DND-41 (cell line): ENCODE measurements at regions not wholly inside any gene's neighbourhood (a gene's known extent, or its start where the extent isn't known, plus 50 kb on each side); places are given as distances from the start of the nearest gene placed in this dataset.

ENCODE experiments used
- EZH2 ChIP-seq: IDR thresholded peaks from 3 replicates; pipeline ENCODE4 v1.6.1; 2012; ENCODE audit warnings: borderline replicate concordance, low read depth, mild to moderate bottlenecking, moderate library complexity, low read length, inconsistent platforms; ENCODE audit not compliant: severe bottlenecking
- TF ChIP-seq, protein P1 (sequence below): IDR thresholded peaks from 2 replicates; pipeline ENCODE4 v1.5.1; 2012; ENCODE audit warnings: borderline replicate concordance, low read length, moderate library complexity, mild to moderate bottlenecking; ENCODE audit not compliant: poor library complexity, severe bottlenecking; ENCODE audit errors: extremely low read depth

DNA sequence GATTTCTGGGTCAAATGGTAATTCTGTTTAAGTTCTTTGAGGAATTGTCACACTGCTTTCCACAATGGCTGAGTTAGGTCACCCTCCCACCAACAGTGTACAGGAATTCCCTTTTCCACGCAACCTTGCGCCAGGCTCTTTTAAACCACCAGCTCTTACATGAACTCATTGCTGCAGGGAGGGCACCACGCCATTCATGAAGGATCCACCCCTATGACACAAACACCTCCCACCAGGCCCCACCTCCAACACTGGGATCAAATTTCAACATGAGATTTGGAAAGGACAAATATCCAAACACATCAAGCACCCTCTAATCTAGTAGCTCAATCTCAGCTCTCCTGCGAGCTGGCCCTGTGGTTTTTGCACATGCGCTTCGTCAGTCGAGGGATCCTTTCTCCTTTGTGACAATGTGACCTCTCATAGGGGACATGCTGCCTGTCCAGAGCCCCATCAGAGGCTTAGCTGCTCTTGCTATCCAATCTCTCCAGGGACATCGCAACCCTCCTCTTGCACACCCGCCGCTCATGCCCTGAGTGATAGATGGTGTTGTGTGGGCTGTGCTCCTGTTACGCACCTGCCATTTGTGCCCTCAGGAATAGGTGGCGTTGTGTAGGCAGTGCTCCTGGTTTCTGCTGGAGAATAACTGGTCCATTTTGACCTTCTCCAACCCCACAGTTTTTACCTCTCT is 328.0 kb downstream of the UQCRFS1 start:
- TF ChIP-seq, protein P1, sequence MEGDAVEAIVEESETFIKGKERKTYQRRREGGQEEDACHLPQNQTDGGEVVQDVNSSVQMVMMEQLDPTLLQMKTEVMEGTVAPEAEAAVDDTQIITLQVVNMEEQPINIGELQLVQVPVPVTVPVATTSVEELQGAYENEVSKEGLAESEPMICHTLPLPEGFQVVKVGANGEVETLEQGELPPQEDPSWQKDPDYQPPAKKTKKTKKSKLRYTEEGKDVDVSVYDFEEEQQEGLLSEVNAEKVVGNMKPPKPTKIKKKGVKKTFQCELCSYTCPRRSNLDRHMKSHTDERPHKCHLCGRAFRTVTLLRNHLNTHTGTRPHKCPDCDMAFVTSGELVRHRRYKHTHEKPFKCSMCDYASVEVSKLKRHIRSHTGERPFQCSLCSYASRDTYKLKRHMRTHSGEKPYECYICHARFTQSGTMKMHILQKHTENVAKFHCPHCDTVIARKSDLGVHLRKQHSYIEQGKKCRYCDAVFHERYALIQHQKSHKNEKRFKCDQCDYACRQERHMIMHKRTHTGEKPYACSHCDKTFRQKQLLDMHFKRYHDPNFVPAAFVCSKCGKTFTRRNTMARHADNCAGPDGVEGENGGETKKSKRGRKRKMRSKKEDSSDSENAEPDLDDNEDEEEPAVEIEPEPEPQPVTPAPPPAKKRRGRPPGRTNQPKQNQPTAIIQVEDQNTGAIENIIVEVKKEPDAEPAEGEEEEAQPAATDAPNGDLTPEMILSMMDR: no peak
- TF ChIP-seq EZH2: no peak
